Right lobe of liver (tissue), 4 donors: ENCODE measurements at regions not wholly inside any gene's neighbourhood (a gene's known extent, or its start where the extent isn't known, plus 50 kb on each side); places are given as distances from the start of the nearest gene placed in this dataset.

Experiments
- POLR2A ChIP-seq: fragments of 450-650 bp; IDR thresholded peaks from one replicate; pipeline ENCODE4 v1.6.1; 2017; ENCODE audit warnings: antibody characterized with exemption, mild to moderate bottlenecking
- TF ChIP-seq, protein P1 (sequence below), 4 donors: fragments of 200-600 bp in 3 of 4; fragments of 450-650 bp in 1 of 4; IDR thresholded peaks; one replicate each; pipeline versions ENCODE4 v1.5.1 to v1.8.0; 2016 to 2022; ENCODE audit warnings: antibody characterized with exemption in 4 of 4, mild to moderate bottlenecking in 2 of 4
- donor health status: DM: no; HTN: no; CAD: no.
- donor health status: DM: no; HTN: no; CAD: no.
- donor health status: DM: no; HTN: yes; CAD: no.

DNA sequence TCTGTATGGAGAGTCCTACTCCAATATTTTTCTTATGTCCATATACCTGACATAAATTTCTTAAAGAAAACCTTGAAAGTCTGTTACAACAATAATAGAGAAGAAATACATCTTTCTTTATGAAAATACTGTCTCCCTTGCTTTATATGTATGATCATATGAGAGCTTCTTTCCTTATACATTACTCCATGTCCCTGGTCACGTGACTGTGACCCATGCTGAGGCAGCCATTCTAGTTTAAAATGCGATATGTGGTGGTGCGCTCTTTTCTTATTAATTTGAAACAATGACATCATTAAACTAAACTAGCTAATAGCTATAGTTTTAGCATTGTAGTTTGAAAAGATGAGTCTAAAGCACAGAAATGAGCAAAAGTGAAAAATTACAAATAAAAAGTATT lies 1120.3 kb upstream of the PRR20A start:
- TF ChIP-seq, protein P1, sequence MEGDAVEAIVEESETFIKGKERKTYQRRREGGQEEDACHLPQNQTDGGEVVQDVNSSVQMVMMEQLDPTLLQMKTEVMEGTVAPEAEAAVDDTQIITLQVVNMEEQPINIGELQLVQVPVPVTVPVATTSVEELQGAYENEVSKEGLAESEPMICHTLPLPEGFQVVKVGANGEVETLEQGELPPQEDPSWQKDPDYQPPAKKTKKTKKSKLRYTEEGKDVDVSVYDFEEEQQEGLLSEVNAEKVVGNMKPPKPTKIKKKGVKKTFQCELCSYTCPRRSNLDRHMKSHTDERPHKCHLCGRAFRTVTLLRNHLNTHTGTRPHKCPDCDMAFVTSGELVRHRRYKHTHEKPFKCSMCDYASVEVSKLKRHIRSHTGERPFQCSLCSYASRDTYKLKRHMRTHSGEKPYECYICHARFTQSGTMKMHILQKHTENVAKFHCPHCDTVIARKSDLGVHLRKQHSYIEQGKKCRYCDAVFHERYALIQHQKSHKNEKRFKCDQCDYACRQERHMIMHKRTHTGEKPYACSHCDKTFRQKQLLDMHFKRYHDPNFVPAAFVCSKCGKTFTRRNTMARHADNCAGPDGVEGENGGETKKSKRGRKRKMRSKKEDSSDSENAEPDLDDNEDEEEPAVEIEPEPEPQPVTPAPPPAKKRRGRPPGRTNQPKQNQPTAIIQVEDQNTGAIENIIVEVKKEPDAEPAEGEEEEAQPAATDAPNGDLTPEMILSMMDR (IDR thresholded peaks at IDR 0.05): no peak
- no peak for TF ChIP-seq POLR2A
